Endothelial cell of hepatic sinusoid (primary cell): ENCODE measurements at regions not wholly inside any gene's neighbourhood (a gene's known extent, or its start where the extent isn't known, plus 50 kb on each side); places are given as distances from the start of the nearest gene placed in this dataset.
"Not testable (repeated sequence)": the region's sequence is repeated elsewhere in the genome, so short reads cannot be mapped to it uniquely, and the experiment has no call there.

Source experiments
- in situ Hi-C: cut with HindIII; loops from 2 replicates; pipeline ENCODE4 v1.10.0; 2017; ENCODE audit warnings: low sequenced_read_pairs

DNA sequence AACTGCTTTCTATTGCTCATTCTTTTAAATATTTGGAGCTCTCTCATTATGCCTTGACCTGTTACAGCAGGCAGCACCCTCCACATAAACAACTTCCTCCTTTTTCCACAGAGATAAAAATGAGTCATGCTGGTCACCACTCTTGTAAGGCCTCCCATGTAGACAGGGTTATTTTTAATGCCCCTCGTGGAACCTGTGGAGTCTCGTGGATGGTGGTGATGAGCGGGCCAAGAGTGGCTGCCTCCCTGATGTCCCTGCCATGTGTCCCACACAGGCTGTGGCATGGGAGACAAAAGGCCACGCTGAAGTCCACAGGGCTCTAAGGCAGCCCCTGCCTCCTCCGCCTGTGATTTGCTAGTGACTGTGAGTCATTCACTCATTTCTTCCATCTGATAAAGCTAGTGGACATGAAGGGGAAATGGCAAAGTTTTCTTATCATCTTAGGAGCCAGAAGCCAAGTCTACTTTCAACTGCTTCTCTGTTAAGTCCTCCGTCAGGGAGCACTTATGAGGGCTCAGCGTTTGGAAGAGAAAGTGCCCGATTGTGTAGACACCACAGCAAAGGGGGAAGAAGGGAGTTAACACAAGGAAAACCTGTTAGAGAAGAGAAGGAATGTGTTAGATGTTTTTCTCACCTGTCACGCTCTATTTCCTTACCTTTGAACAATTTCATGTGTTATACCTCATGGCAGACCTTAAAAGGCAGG, 121.6 kb upstream of the FAT1 start:
- in situ Hi-C loops, result no loop called here

GRCh38 chr4:186846426-186846825, 122.8 kb upstream of the FAT1 start:
- in situ Hi-C loops, result no loop called here

DNA sequence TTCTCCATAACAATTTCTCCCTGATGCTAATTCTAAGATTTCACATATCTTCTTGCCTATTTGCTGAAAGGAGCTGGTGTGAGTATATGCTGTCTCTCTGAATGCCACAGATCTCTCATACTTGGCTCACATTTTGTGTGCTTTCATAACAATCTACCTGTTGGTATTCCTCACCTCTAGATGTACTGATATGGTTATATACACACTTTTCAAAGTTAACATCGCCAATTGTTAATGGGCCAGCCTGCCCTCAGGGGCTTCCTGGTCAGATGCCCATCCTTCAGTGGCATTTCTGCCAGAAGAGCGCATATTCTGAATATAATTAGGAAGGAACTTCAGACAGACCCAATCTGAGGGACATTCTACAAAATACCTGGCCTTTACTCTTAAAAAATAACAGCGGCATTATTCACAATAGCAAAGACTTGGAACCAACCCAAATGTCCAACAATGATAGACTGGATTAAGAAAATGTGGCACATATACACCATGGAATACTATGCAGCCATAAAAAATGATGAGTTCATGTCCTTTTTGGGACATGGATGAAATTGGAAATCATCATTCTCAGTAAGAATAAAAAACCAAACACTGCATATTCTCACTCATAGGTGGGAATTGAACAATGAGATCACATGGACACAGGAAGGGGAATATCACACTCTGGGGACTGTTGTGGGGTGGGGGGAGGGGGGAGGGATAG, 123.9 kb upstream of the FAT1 start:
- in situ Hi-C loops, result not testable (repeated sequence)

DNA sequence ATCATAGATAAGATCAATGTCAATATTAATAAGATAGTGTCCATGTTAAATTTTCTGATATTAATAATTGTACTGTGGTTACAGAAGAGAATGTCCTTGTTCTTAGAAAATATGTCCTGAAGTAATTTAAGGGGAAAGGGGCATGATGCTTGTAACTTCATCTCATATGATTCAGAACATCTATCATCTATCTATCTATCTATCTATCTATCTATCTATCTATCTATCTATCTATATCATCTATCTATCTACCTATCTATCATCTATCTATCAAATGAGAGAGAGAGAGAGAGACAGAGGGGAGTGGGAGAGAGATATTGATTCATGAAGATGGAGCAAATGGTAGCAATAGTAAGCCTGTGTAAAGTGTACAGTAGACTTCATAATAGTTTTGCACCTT, 124.8 kb upstream of the FAT1 start:
- in situ Hi-C loops, result no loop called here

GRCh38 chr4:186851291-186852072, 127.8 kb upstream of the FAT1 start:
- in situ Hi-C loops, result loop anchor here (5.0 kb wide), 1 partner anchor 76 kb away; no protein-coding TSS in a partner anchor

DNA sequence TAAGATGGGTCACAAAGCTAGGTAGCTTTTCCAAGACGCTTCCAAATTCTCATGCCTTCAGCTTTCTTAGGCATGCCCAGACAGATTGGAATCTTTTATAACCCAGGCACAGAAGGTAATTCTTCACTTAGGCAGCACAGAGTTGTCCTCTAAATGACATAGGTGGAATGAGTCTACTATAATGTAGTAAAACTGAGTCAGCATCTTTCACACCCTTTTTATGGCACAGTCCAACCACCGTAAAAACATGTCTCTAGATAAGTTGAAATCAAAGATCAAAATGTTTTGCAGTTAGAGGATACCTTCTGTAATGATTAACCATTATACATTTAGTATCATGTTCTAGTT, 128.4 kb upstream of the FAT1 start:
- in situ Hi-C loops, result loop anchor here (5.0 kb wide), 1 partner anchor 75 kb away; no protein-coding TSS in a partner anchor

- in situ Hi-C loops, result loop anchor here (5.0 kb wide), 1 partner anchor 74 kb away; no protein-coding TSS in a partner anchor
Observed at GRCh38 chr4:186852964-186853391, 129.3 kb upstream of the FAT1 start.

DNA sequence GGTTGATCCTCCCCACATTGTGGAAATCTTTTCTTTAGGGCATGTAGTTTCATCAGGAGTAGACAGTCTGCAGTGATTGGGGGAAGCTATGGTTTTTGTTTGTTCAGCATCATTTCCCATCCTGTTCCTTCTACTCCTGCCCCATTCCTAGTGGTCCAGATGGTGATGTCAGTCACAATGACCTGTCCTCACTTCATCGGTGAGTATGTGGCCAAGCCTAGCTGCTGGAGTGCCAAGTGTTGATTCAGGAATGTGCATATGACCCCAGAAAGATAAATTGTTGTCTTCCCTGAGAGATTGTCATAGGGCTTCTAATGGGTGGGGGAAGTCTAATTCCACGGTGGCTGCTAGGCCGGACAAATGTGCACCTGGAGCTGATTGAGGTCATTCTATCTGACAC, 130.6 kb upstream of the FAT1 start:
- in situ Hi-C loops, result loop anchor here (5.0 kb wide), 1 partner anchor 73 kb away; no protein-coding TSS in a partner anchor

DNA sequence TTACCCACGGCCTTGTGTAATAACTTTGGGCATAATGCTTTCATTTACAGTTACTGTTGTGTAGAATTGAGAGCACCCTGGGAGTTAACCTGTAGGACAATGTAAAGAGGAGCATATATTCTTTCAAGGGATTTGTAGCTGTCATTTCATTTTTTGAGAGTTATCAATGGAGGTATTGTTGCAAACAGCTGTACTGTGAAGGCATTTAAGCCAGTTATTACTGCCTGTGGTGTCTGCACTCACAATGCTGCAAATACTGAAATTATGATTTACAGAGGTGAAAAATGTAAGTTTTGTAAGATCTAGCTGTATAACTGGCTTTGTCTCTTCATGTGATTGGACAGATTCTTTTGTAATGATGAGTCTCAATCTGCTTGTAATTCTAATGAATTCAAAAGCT, 131.5 kb upstream of the FAT1 start:
- in situ Hi-C loops, result no loop called here

- in situ Hi-C loops, result no loop called here
Observed at GRCh38 chr4:186857793-186858192, 134.1 kb upstream of the FAT1 start.

- in situ Hi-C loops, result no loop called here
Observed at GRCh38 chr4:186858355-186858754, 134.7 kb upstream of the FAT1 start.

- in situ Hi-C loops, result no loop called here
Observed at GRCh38 chr4:186859420-186859819, 135.8 kb upstream of the FAT1 start.

- in situ Hi-C loops, result loop anchor here (5.0 kb wide), 1 partner anchor 44 kb away; no protein-coding TSS in a partner anchor
Observed at GRCh38 chr4:186861317-186861716, 137.7 kb upstream of the FAT1 start.

DNA sequence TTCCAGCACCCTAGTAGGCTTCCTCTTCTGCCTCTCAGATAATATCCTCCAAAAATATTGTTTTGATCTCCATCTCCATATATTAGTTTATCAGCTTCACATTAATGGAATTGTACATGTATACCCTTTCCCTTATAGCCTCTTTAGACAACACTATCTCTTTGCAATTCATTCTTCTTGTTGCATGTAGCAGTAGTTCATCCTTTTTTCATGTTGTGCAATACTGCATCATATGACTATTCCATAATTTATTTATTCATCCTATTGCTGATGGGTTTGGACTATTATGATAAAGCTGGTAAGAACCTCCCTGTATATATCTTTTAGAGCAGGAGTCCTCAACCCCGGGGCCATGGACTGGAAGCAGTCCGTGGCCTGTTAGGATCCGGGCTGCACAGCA, 148.2 kb upstream of the FAT1 start:
- in situ Hi-C loops, result no loop called here

DNA sequence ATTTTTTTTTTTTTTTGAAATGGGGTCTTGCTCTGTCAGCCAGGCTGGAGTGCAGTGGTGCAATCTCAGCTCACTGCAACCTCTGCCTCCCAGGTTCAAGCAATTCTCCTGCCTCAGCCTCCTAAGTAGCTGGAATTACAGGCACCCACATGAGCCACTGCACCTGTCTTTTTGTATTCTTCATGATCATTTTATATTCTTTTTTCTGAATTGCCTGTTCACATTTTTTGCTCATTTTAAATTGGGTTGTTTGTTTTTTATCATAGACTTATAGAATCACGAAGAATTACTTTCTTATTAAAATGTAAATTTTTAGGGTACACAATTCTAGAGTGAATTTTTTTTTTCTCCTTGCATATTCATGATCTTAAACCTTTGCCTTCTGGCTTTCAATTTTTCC, 149.4 kb upstream of the FAT1 start:
- in situ Hi-C loops, result not testable (repeated sequence)

DNA sequence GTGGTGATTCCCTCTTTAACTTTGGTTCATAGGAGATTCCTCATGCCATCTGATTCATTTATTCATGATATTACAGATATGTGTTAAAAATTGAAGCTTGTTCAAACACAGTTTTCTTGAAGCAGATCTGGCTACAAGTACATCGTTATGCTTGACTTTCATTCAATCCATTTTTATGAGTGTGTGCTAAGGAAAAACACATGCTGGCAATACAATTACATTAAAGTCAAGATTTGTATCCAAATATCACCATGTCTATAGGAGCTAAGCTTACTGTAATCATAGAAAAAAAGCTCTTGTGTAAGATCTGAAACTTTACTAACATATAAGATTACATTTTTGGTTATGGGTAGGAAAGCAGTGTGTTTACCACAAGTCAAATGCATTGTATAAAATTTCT, 151.8 kb upstream of the FAT1 start:
- in situ Hi-C loops, result no loop called here

GRCh38 chr4:186876961-186877626, 153.4 kb upstream of the FAT1 start:
- in situ Hi-C loops, result no loop called here

- in situ Hi-C loops, result no loop called here
Observed at GRCh38 chr4:186878203-186878776, 154.6 kb upstream of the FAT1 start.

- in situ Hi-C loops, result no loop called here
Observed at GRCh38 chr4:186881521-186882220, 158.0 kb upstream of the FAT1 start.

DNA sequence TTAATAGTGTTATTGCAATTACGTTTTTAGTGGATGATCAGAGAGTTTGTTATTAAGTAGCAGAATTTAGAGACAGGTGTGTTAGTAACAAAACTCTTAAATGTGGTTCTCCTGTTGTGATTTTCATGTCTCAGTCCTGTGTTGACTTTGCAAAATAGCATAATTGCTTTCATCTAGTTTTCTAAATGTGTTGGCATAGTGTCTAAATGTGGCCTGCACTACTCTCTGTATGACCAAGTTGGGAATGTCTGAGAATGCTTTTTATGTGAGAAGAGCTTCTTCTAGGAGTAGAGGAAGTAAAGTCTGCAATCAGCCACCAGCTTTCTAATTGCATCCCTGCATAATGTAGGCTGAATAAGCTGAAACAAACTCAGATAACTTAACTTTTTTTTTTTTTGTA, 158.6 kb upstream of the FAT1 start:
- in situ Hi-C loops, result no loop called here
